Immature natural killer cell (primary cell): ENCODE measurements at regions not wholly inside any gene's neighbourhood (a gene's known extent, or its start where the extent isn't known, plus 50 kb on each side); places are given as distances from the start of the nearest gene placed in this dataset.

Experiments
- DNase-seq, 3 donors: peaks; one replicate each; pipeline ENCODE4 v3.0.0; 2022; ENCODE audit warnings: mixed read lengths in 1 of 3
- H3K27ac Mint-ChIP-seq, 6 donors: one replicate each; pipeline ENCODE4 v1.8.0; 2020; ENCODE audit warnings: mixed read lengths in 6 of 6, mild to moderate bottlenecking in 5 of 6, inconsistent platforms in 4 of 6, moderate library complexity in 3 of 6
- H3K27me3 Mint-ChIP-seq, 3 donors: one replicate each; pipeline ENCODE4 v1.8.0; 2020 to 2021; ENCODE audit warnings: low read depth in 3 of 3, mild to moderate bottlenecking in 3 of 3, mixed read lengths in 3 of 3, moderate library complexity in 3 of 3, inconsistent platforms in 1 of 3
- H3K36me3 Mint-ChIP-seq, 3 donors: one replicate each; pipeline ENCODE4 v1.8.0; 2020; ENCODE audit warnings: mixed read lengths in 3 of 3, inconsistent platforms in 2 of 3, mild to moderate bottlenecking in 2 of 3
- H3K4me1 Mint-ChIP-seq, 2 donors: one replicate each; pipeline ENCODE4 v1.8.0; 2020; ENCODE audit warnings: inconsistent platforms in 2 of 2, mild to moderate bottlenecking in 2 of 2, mixed read lengths in 2 of 2, moderate library complexity in 1 of 2
- H3K4me3 Mint-ChIP-seq, 5 donors: one replicate each; pipeline ENCODE4 v1.8.0; 2020; ENCODE audit warnings: mild to moderate bottlenecking in 5 of 5, mixed read lengths in 5 of 5, inconsistent platforms in 3 of 5, moderate library complexity in 3 of 5
- H3K9me3 Mint-ChIP-seq, 6 donors: one replicate each; pipeline ENCODE4 v1.8.0; 2020; ENCODE audit warnings: mild to moderate bottlenecking in 6 of 6, mixed read lengths in 6 of 6, inconsistent platforms in 4 of 6, moderate library complexity in 3 of 6

- Mint-ChIP-seq H3K27me3 (peaks cover 2 to 7% (median 4%) of the 10 kb centered on the region in 3 donors), H3K4me1 (no peaks in the 10 kb centered on the region), H3K9me3 (no peaks in the 10 kb centered on the region), H3K36me3 (no peaks in the 10 kb centered on the region), H3K27ac (no peak overlapping the region), H3K4me3 (no peak overlapping the region)
- no peak for DNase-seq
Measured at GRCh38 chr17:79243603-79243990, 169.0 kb downstream of the ENGASE start.

- Mint-ChIP-seq H3K36me3 (no peaks in the 10 kb centered on the region), H3K9me3 (no peaks in the 10 kb centered on the region), H3K27ac (no peak overlapping the region), H3K4me1 (no peaks in the 10 kb centered on the region), H3K4me3 (no peak overlapping the region), H3K27me3 (peaks cover 2 to 9% (median 4%) of the 10 kb centered on the region in 3 donors)
- DNase-seq, result no peak
Measured at GRCh38 chr17:79242873-79243602, 168.4 kb downstream of the ENGASE start.

- Mint-ChIP-seq H3K4me3 (no peak overlapping the region), H3K9me3 (no peaks in the 10 kb centered on the region), H3K36me3 (no peaks in the 10 kb centered on the region), H3K27ac (no peak overlapping the region), H3K4me1 (no peaks in the 10 kb centered on the region), H3K27me3 (peaks cover 2 to 10% (median 4%) of the 10 kb centered on the region in 3 donors)
- DNase-seq, result no peak
Measured at GRCh38 chr17:79242393-79242792, 167.8 kb downstream of the ENGASE start.

- H3K36me3 Mint-ChIP-seq, result no peaks in the 10 kb centered on the region
- no peak for DNase-seq
- no peaks in the 10 kb centered on the region for H3K4me1 Mint-ChIP-seq
- peaks cover 3 to 10% (median 9%) of the 10 kb centered on the region in 3 donors for H3K27me3 Mint-ChIP-seq
- no peak overlapping the region for H3K4me3 Mint-ChIP-seq
- H3K27ac Mint-ChIP-seq, result no peak overlapping the region
- H3K9me3 Mint-ChIP-seq, result no peaks in the 10 kb centered on the region
Measured at GRCh38 chr17:79241616-79242015, 167.0 kb downstream of the ENGASE start.

- Mint-ChIP-seq H3K9me3 (no peaks in the 10 kb centered on the region), H3K36me3 (no peaks in the 10 kb centered on the region), H3K4me3 (no peak overlapping the region), H3K4me1 (no peaks in the 10 kb centered on the region), H3K27ac (no peak overlapping the region), H3K27me3 (peaks cover 4 to 7% (median 5%) of the 10 kb centered on the region in 3 donors)
- no peak for DNase-seq
Measured at GRCh38 chr17:79239205-79239604, 164.6 kb downstream of the ENGASE start.

- H3K27me3 Mint-ChIP-seq, result peaks cover 4 to 7% (median 7%) of the 10 kb centered on the region in 3 donors
- DNase-seq, result no peak
- H3K4me3 Mint-ChIP-seq, result no peak overlapping the region
- no peaks in the 10 kb centered on the region for H3K9me3 Mint-ChIP-seq
- no peaks in the 10 kb centered on the region for H3K4me1 Mint-ChIP-seq
- no peak overlapping the region for H3K27ac Mint-ChIP-seq
- H3K36me3 Mint-ChIP-seq, result no peaks in the 10 kb centered on the region
Measured at GRCh38 chr17:79237448-79238053, 162.9 kb downstream of the ENGASE start.

GRCh38 chr17:79235808-79236207, 161.2 kb downstream of the ENGASE start:
- H3K4me3 Mint-ChIP-seq, result no peak overlapping the region
- no peaks in the 10 kb centered on the region for H3K9me3 Mint-ChIP-seq
- no peaks in the 10 kb centered on the region for H3K4me1 Mint-ChIP-seq
- no peak overlapping the region for H3K27ac Mint-ChIP-seq
- H3K27me3 Mint-ChIP-seq, result peaks cover 3 to 7% (median 4%) of the 10 kb centered on the region in 3 donors
- no peak for DNase-seq
- H3K36me3 Mint-ChIP-seq, result no peaks in the 10 kb centered on the region

GRCh38 chr17:79233916-79234551, 159.4 kb downstream of the ENGASE start:
- Mint-ChIP-seq H3K4me3 (no peak overlapping the region), H3K27me3 (peaks cover 3 to 7% (median 3%) of the 10 kb centered on the region in 3 donors), H3K27ac (no peak overlapping the region), H3K36me3 (no peaks in the 10 kb centered on the region), H3K4me1 (no peaks in the 10 kb centered on the region), H3K9me3 (no peaks in the 10 kb centered on the region)
- DNase-seq, result no peak

GRCh38 chr17:79232957-79233356, 158.3 kb downstream of the ENGASE start:
- no peaks in the 10 kb centered on the region for H3K9me3 Mint-ChIP-seq
- no peaks in the 10 kb centered on the region for H3K4me1 Mint-ChIP-seq
- H3K27me3 Mint-ChIP-seq, result peaks cover 0 to 7% (median 3%) of the 10 kb centered on the region in 3 donors

GRCh38 chr17:79231766-79232287, 157.2 kb downstream of the ENGASE start:
- H3K36me3 Mint-ChIP-seq, result no peaks in the 10 kb centered on the region
- no peaks in the 10 kb centered on the region for H3K9me3 Mint-ChIP-seq
- H3K4me3 Mint-ChIP-seq, result no peak overlapping the region
- H3K27ac Mint-ChIP-seq, result no peak overlapping the region
- H3K4me1 Mint-ChIP-seq, result no peaks in the 10 kb centered on the region
- DNase-seq, result no peak
- H3K27me3 Mint-ChIP-seq, result peaks cover 0 to 3% (median 2%) of the 10 kb centered on the region in 3 donors

More at GRCh38 chr17:79232957-79233356, 158.3 kb downstream of the ENGASE start:
- no peak for DNase-seq
- Mint-ChIP-seq H3K27ac (no peak overlapping the region), H3K4me3 (no peak overlapping the region), H3K36me3 (no peaks in the 10 kb centered on the region)

- Mint-ChIP-seq H3K4me1 (no peaks in the 10 kb centered on the region), H3K36me3 (no peaks in the 10 kb centered on the region), H3K27ac (no peak overlapping the region), H3K27me3 (peaks cover 0 to 2% (median 0%) of the 10 kb centered on the region in 3 donors), H3K9me3 (no peaks in the 10 kb centered on the region), H3K4me3 (no peak overlapping the region)
- no peak for DNase-seq
Measured at GRCh38 chr17:79230576-79230975, 156.0 kb downstream of the ENGASE start.

- Mint-ChIP-seq H3K27ac (no peak overlapping the region), H3K27me3 (peaks cover 3 to 8% (median 4%) of the 10 kb centered on the region in 3 donors), H3K4me1 (no peaks in the 10 kb centered on the region), H3K4me3 (peak overlapping the region in 1 of 5 donors; percentile 49), H3K36me3 (no peaks in the 10 kb centered on the region), H3K9me3 (no peaks in the 10 kb centered on the region)
- no peak for DNase-seq
Measured at GRCh38 chr17:79226037-79226436, 151.4 kb downstream of the ENGASE start.

GRCh38 chr17:79224903-79225302, 150.3 kb downstream of the ENGASE start:
- DNase-seq, result no peak
- Mint-ChIP-seq H3K4me3 (no peak overlapping the region), H3K4me1 (peaks cover 0 to 4% of the 10 kb centered on the region in 2 donors), H3K9me3 (no peaks in the 10 kb centered on the region), H3K27me3 (peaks cover 4 to 9% (median 6%) of the 10 kb centered on the region in 3 donors), H3K36me3 (no peaks in the 10 kb centered on the region), H3K27ac (no peak overlapping the region)

- H3K9me3 Mint-ChIP-seq, result no peaks in the 10 kb centered on the region
- H3K36me3 Mint-ChIP-seq, result no peaks in the 10 kb centered on the region
- H3K27ac Mint-ChIP-seq, result no peak overlapping the region
- H3K4me3 Mint-ChIP-seq, result no peak overlapping the region
- peaks cover 0 to 4% of the 10 kb centered on the region in 2 donors for H3K4me1 Mint-ChIP-seq
- no peak for DNase-seq
- peaks cover 4 to 9% (median 8%) of the 10 kb centered on the region in 3 donors for H3K27me3 Mint-ChIP-seq
Measured at GRCh38 chr17:79224476-79224875, 149.9 kb downstream of the ENGASE start.
